Activated CD8-positive, alpha-beta memory T cell treated with anti-CD3 and anti-CD28 coated beads for 36 hours (primary cell): ENCODE measurements at regions not wholly inside any gene's neighbourhood (a gene's known extent, or its start where the extent isn't known, plus 50 kb on each side); places are given as distances from the start of the nearest gene placed in this dataset.

Source experiments
- CTCF ChIA-PET: fragments of 350-600 bp; sonication (Branson Sonifier 250); formaldehyde crosslinking; loops from one replicate; lab custom pipeline; 2021; ENCODE audit warnings: antibody characterized with exemption; lab: Charles Lee
- POLR2A ChIA-PET: fragments of 350-600 bp; sonication (Branson Sonifier 250); formaldehyde crosslinking; loops from one replicate; lab custom pipeline; 2021; ENCODE audit warnings: antibody characterized with exemption; lab: Charles Lee

GRCh38 chr13:91141543-91142061, 205.9 kb upstream of the MIR17HG start:
- ChIA-PET CTCF (no interaction called here), POLR2A (no interaction called here)

- POLR2A ChIA-PET: no interaction called here
- CTCF ChIA-PET: no interaction called here
Observed at GRCh38 chr13:91142572-91142971, 204.9 kb upstream of the MIR17HG start.

- CTCF ChIA-PET: no interaction called here
- POLR2A ChIA-PET: no interaction called here
Observed at GRCh38 chr13:91144054-91144453, 203.4 kb upstream of the MIR17HG start.

GRCh38 chr13:91144486-91144885, 203.0 kb upstream of the MIR17HG start:
- CTCF ChIA-PET: no interaction called here

GRCh38 chr13:91145571-91146205, 201.8 kb upstream of the MIR17HG start:
- CTCF ChIA-PET: no interaction called here
- POLR2A ChIA-PET: no interaction called here

More at GRCh38 chr13:91144486-91144885, 203.0 kb upstream of the MIR17HG start:
- POLR2A ChIA-PET: no interaction called here

- POLR2A ChIA-PET: no interaction called here
- CTCF ChIA-PET: no interaction called here
Observed at GRCh38 chr13:91146601-91147000, 200.9 kb upstream of the MIR17HG start.

GRCh38 chr13:91148098-91148497, 199.4 kb upstream of the MIR17HG start:
- POLR2A ChIA-PET: no interaction called here
- CTCF ChIA-PET: no interaction called here

- ChIA-PET POLR2A (no interaction called here), CTCF (no interaction called here)
Observed at GRCh38 chr13:91151921-91152320, 195.6 kb upstream of the MIR17HG start.

- POLR2A ChIA-PET: no interaction called here
- CTCF ChIA-PET: no interaction called here
Observed at GRCh38 chr13:91153372-91153771, 194.1 kb upstream of the MIR17HG start.

GRCh38 chr13:91154558-91155353, 192.7 kb upstream of the MIR17HG start:
- CTCF ChIA-PET: no interaction called here
- POLR2A ChIA-PET: no interaction called here

GRCh38 chr13:91155512-91156114, 191.9 kb upstream of the MIR17HG start:
- ChIA-PET CTCF (no interaction called here), POLR2A (no interaction called here)

- CTCF ChIA-PET: no interaction called here
- POLR2A ChIA-PET: no interaction called here
Observed at GRCh38 chr13:91157273-91158016, 190.0 kb upstream of the MIR17HG start.

GRCh38 chr13:91158017-91158395, 189.5 kb upstream of the MIR17HG start:
- POLR2A ChIA-PET: no interaction called here

GRCh38 chr13:91162180-91162579, 185.3 kb upstream of the MIR17HG start:
- ChIA-PET POLR2A (no interaction called here), CTCF (no interaction called here)

More at GRCh38 chr13:91158017-91158395, 189.5 kb upstream of the MIR17HG start:
- CTCF ChIA-PET: no interaction called here

- ChIA-PET CTCF (no interaction called here), POLR2A (no interaction called here)
Observed at GRCh38 chr13:91162589-91162988, 184.9 kb upstream of the MIR17HG start.

GRCh38 chr13:91165758-91166157, 181.7 kb upstream of the MIR17HG start:
- CTCF ChIA-PET: no interaction called here
- POLR2A ChIA-PET: no interaction called here

GRCh38 chr13:91166714-91167511, 180.6 kb upstream of the MIR17HG start:
- POLR2A ChIA-PET: no interaction called here
- CTCF ChIA-PET: no interaction called here

GRCh38 chr13:91167706-91168385, 179.6 kb upstream of the MIR17HG start:
- ChIA-PET POLR2A (no interaction called here), CTCF (no interaction called here)

- ChIA-PET POLR2A (no interaction called here), CTCF (no interaction called here)
Observed at GRCh38 chr13:91168386-91168711, 179.1 kb upstream of the MIR17HG start.
